ENCODE measurements at regions not wholly inside any gene's neighbourhood (a gene's known extent, or its start where the extent isn't known, plus 50 kb on each side); places are given as distances from the start of the nearest gene placed in this dataset.
A peak's percentile ranks its signal among the peaks of the same experiment; 100 is the strongest.

DNA sequence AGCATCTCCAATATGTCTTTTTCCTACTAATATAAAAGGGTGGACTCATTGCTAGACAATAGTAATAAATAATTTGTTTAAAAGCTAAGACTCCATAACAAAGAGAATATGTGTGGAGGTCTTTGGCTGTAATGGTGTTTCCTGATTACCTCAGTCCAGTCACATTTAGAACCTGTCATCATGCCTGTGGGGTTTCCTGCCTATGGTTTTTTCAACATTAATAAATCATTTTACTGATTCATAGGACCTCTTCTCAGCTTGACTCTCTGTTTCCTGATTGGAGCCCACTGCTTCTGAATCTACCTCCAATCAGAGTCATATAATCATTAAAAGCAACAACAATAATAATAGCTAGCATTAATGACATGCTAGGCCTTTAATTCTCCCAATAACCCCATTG, 52.4 kb upstream of the GNAI1 start:
- TF ChIP-seq ZFX (IDR thresholded peaks at IDR 0.05; ENCODE audit: borderline replicate concordance) (no peak), CTCF (IDR thresholded peaks at IDR 0.05) (no peak)
- no peak overlapping the region for H3K27ac ChIP-seq

DNA sequence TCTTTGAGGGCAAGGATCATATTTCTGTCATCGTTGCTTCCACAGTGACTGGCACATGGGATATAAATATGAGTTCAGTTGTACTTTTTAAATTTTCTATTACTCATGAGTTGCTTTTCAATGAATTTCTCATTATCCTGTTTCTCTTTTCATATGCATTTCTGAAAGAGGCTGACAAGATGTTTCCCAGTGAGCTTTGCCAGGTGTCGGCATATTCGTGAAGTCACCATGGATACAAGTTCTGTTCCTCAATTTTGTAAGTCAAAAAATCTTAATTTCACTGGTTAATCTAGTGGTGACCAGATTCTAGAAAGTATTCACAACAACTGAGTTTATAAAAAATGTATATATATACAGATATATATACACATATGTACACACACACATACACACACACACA, 55.7 kb upstream of the GNAI1 start:
- no peak overlapping the region for H3K27ac ChIP-seq
- TF ChIP-seq ZFX (IDR thresholded peaks at IDR 0.05; ENCODE audit: borderline replicate concordance) (no peak), CTCF (IDR thresholded peaks at IDR 0.05) (no peak)

DNA sequence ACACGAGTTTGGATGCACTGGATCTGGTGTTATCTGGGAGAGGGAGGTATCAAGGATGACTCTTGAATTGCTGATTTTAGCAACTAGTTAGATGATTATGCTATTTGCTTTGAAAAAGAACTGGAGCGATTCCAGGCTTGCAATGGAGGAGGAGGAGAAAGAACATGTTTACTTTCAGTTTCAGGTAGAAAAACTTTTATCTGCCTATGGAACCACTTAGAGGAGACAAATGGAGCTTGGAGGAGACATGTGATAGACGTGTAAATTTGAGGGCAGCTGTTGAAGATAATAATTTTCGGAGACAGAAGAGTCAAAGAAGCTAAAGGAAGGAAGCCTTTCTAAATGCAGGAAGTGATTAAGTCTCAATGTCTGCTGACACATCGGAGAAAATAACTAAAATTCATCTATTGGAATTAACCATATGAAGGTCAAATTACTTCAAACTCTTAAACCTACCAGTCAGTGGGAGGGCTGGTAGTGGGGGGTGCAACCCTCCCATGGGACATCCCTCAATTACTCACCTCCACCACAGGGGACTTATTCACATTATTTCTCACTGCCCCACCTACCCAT, 56.4 kb upstream of the GNAI1 start:
- no peak overlapping the region for H3K27ac ChIP-seq
- TF ChIP-seq CTCF (IDR thresholded peaks at IDR 0.05) (no peak), ZFX (IDR thresholded peaks at IDR 0.05; ENCODE audit: borderline replicate concordance) (no peak)

GRCh38 chr7:80070391-80070790, 64.2 kb upstream of the GNAI1 start:
- TF ChIP-seq CTCF (IDR thresholded peaks at IDR 0.05): no peak
- no peak for TF ChIP-seq ZFX (IDR thresholded peaks at IDR 0.05; ENCODE audit: borderline replicate concordance)
- H3K27ac ChIP-seq: no peak overlapping the region

- TF ChIP-seq CTCF (IDR thresholded peaks at IDR 0.05) (no peak), ZFX (IDR thresholded peaks at IDR 0.05; ENCODE audit: borderline replicate concordance) (no peak)
Measured at GRCh38 chr7:80066639-80067038, 68.0 kb upstream of the GNAI1 start.

DNA sequence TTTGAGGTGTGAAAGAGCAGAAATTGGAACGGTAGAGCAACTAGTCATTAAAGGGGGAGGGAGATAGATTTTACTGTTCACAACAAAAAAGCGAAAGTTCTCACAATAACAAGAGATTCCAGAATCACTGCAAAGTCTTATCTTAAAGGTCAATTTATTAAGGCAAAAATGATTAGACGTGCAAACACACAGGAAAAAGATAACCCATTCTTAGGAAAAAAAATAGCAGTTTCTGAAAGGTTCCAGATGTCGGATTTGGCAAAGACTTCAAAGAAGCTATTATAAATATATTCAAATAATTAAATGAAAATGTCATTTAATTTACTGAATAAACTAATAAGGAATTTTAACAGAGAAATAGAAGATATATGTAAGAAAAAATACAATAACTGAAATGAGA, 70.8 kb upstream of the GNAI1 start:
- H3K27ac ChIP-seq: no peak overlapping the region
- TF ChIP-seq CTCF (IDR thresholded peaks at IDR 0.05) (no peak), ZFX (IDR thresholded peaks at IDR 0.05; ENCODE audit: borderline replicate concordance) (no peak)

More at GRCh38 chr7:80066639-80067038, 68.0 kb upstream of the GNAI1 start:
- H3K27ac ChIP-seq: no peak overlapping the region

DNA sequence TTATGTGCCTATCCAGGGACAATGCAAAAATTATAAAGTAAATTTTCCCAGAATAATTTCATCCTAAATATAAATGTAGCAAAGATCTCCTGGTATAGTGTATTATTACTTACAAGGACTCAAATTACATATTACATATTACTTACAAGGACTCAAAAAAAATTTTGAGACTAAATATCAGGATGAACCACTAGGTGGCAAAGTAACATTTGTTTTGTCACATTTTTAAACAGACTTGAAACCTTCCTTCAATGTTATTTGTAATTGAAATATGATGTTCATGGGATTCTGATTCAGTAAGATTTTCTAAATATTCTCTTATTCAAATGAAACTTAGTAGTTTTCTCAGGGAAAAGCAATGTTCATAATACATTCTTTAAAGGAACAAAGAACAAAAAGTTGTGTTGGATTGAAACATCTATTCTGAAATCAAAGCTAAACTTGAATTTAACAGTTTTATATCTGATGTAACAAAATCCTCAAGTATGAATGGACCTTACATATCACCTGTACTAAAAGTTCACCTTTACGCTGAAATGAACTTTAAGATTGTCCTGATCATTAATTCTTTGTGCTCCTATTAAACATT, 74.3 kb upstream of the GNAI1 start:
- TF ChIP-seq ZFX (IDR thresholded peaks at IDR 0.05; ENCODE audit: borderline replicate concordance) (no peak), CTCF (IDR thresholded peaks at IDR 0.05) (peak; percentile 71)
- no peak overlapping the region for H3K27ac ChIP-seq
